ENCODE measurements at regions not wholly inside any gene's neighbourhood (a gene's known extent, or its start where the extent isn't known, plus 50 kb on each side); places are given as distances from the start of the nearest gene placed in this dataset.

DNA sequence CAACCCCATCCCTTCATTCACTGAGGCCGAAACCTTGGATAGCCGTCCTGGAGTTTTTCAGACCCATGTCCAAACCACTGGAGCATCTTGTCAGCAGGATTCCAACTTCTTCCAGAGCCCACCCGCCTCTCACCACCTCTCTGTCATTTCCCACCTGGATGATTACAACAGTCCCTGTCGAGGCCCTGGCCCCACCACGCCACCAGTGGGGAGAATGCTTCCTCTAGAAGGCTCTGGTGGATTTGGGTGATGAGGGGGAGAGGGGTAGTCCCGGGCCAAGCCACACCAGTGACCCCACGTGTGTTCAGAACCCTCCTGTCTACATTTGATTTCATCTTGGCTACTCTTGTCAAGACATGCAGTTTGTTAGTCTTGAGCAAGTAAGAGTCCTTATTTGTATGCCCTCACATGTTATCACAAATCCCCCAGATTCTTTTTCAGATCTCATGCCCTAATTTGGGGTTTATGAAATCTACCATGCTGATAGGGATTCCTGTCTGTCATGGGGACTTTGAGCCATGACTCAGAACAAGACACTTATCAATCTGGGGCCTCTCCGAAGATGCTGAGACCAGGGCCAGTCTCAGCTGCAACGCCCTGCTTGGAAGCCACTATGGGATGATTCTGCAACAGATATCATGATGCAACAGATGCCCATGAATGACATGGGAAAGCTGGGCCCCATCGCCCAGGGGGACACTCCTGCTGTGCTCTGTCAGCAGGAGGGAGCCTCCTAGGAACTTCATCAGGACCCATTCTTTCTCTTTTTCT lies 186.1 kb downstream of the ZFP36L2 start:
- WGBS, 2 donors, result 90 to 94% methylated on average over 10 of the region's 10 CpGs
- no peak overlapping the region for H3K4me3 ChIP-seq
- no peaks in the 10 kb centered on the region for H3K9me3 ChIP-seq
- H3K36me3 ChIP-seq, result no peaks in the 10 kb centered on the region
- no peak for DNase-seq (ENCODE audit: low spot score in 2 of 2)
- TF ChIP-seq EP300 (IDR thresholded peaks at IDR 0.05) (no peak), POLR2A (IDR thresholded peaks at IDR 0.05) (no peak)
- TF ChIP-seq, protein P1, sequence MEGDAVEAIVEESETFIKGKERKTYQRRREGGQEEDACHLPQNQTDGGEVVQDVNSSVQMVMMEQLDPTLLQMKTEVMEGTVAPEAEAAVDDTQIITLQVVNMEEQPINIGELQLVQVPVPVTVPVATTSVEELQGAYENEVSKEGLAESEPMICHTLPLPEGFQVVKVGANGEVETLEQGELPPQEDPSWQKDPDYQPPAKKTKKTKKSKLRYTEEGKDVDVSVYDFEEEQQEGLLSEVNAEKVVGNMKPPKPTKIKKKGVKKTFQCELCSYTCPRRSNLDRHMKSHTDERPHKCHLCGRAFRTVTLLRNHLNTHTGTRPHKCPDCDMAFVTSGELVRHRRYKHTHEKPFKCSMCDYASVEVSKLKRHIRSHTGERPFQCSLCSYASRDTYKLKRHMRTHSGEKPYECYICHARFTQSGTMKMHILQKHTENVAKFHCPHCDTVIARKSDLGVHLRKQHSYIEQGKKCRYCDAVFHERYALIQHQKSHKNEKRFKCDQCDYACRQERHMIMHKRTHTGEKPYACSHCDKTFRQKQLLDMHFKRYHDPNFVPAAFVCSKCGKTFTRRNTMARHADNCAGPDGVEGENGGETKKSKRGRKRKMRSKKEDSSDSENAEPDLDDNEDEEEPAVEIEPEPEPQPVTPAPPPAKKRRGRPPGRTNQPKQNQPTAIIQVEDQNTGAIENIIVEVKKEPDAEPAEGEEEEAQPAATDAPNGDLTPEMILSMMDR (IDR thresholded peaks at IDR 0.05), result no peak
- no peaks in the 10 kb centered on the region for H3K27me3 ChIP-seq
- no peak overlapping the region for H3K27ac ChIP-seq
- peaks cover 0 to 23% (median 0%) of the 10 kb centered on the region in 4 donors for H3K4me1 ChIP-seq

DNA sequence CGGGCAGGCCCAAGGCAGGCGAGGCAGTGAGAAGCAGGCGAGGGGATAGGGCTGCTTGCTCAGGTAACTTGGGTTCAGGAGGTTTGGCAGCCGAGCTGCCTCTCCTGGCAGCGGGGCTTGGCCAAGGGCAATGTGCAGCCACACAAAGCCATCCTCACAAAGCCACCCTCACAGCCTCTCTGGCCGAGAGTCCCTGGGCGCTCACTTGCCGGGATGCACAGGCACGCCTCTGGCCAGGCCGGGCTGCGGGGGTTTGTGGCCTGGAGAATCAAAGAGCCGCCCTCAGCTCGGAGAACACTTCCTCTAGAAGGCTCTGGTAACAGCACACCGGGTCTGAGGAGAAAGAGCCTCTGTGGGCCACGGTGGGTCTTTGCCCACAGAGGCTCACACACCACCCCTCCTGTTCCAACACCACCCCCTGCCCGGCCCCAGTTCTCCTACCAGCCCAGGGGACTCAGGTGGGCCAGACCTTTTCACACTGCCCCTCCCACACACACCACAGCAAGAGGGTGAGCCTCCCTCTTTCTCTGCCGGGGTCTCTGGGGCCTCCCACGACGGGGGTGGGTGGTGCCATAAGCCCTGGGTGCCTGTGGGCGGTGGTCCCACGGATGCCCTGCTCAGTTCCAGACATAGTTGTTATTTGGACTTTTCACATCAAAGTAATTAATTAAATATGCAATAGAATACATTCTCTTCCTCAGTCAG lies 186.9 kb downstream of the ZFP36L2 start:
- no peak overlapping the region for H3K4me3 ChIP-seq
- WGBS, 2 donors, result 70 to 78% methylated on average over 11 to 20 of the region's 21 CpGs
- H3K9me3 ChIP-seq, result no peaks in the 10 kb centered on the region
- H3K36me3 ChIP-seq, result no peaks in the 10 kb centered on the region
- DNase-seq (ENCODE audit: low spot score in 2 of 2), result no peak
- H3K27me3 ChIP-seq, result no peaks in the 10 kb centered on the region
- H3K27ac ChIP-seq, result no peak overlapping the region
- peaks cover 0 to 23% (median 0%) of the 10 kb centered on the region in 4 donors for H3K4me1 ChIP-seq
- no peak for TF ChIP-seq POLR2A (IDR thresholded peaks at IDR 0.05)
- no peak for TF ChIP-seq EP300 (IDR thresholded peaks at IDR 0.05)
- TF ChIP-seq, protein P1 (IDR thresholded peaks at IDR 0.05), result no peak

DNA sequence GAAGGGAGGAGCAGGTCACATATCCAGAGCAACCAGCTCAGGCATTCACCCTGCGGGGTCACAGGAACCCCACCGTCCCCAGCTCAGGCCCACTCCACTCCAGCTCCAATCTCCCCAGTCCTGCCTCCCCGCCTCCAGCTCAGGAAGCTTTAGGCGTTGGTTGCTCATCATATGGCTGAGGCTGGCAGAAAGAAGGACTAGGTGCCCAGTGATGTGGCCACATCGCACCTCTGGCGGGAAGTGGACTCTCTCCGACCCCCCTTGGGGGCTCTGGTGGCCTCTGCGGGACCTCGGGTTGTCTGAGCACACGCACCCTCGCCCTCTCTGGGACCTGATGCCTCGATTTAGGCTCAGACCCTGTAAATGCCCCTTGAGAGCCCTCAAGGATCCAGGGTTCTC lies 187.7 kb downstream of the ZFP36L2 start:
- Histone ChIP-seq H3K27ac (no peak overlapping the region), H3K36me3 (no peaks in the 10 kb centered on the region), H3K4me1 (peaks cover 0 to 17% (median 0%) of the 10 kb centered on the region in 4 donors), H3K27me3 (no peaks in the 10 kb centered on the region), H3K9me3 (no peaks in the 10 kb centered on the region), H3K4me3 (no peak overlapping the region)
- TF ChIP-seq EP300 (IDR thresholded peaks at IDR 0.05), result no peak
- TF ChIP-seq, protein P1 (IDR thresholded peaks at IDR 0.05), result no peak
- TF ChIP-seq POLR2A (IDR thresholded peaks at IDR 0.05), result no peak
- DNase-seq (ENCODE audit: low spot score in 2 of 2), result no peak
- 80 to 88% methylated on average over 12 of the region's 12 CpGs for WGBS, 2 donors

DNA sequence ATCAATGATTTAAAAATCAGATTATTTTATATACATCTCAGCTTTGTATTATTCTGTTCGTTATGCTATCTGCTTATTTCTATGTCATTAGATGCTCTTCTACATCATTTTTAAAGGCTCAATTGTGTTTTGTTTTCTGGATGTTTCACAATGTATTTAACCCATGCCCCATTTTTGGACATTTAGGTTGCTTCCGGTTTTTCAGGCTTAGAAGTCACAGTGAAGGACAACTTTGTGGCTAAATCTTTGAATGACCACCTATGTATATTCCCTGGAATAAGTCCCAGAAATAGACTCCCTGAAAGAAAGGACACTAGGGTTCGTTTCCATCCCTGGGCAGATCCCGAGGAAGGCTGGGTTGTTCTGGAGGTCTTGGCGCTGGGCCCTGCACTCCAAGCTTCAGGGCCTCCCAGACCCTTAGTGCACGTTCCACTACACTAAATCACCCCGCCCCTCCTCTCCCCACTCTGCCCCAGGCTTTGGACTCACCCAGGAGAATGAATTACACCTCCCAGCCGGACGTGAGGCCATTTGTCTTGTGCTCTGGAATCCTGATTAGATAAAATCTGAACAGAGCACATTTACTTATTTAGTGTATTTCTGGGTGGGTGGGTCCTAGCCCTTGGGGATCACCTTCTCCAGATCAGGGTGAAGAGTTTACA lies 188.2 kb downstream of the ZFP36L2 start:
- no peaks in the 10 kb centered on the region for H3K36me3 ChIP-seq
- H3K27me3 ChIP-seq, result no peaks in the 10 kb centered on the region
- H3K4me3 ChIP-seq, result no peak overlapping the region
- 25 to 47% methylated on average over 9 of the region's 9 CpGs for WGBS, 2 donors
- H3K27ac ChIP-seq, result no peak overlapping the region
- no peak for DNase-seq (ENCODE audit: low spot score in 2 of 2)
- TF ChIP-seq, protein P1 (IDR thresholded peaks at IDR 0.05), result no peak
- TF ChIP-seq POLR2A (IDR thresholded peaks at IDR 0.05) (no peak), EP300 (IDR thresholded peaks at IDR 0.05) (no peak)
- no peaks in the 10 kb centered on the region for H3K9me3 ChIP-seq
- H3K4me1 ChIP-seq, result peaks cover 0 to 18% (median 0%) of the 10 kb centered on the region in 4 donors

DNA sequence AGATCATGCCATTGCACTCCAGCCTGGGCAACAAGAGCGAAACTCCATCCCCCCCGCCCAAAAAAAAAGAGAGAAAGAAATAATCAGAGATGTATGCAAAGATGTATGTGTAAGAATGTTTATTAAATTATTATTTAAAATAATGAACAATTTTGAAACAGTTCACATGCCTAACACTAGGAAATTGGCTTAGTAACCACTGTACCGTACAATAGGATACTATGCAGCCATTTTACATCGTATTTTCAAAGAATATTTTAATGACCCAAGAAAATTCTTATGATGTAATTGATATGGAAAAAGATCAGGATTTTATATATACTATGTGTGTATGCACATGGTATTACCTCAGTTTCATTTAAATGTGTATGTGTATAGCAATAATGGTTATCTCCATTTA lies 190.5 kb downstream of the ZFP36L2 start:
- H3K27ac ChIP-seq, result no peak overlapping the region
- no peaks in the 10 kb centered on the region for H3K27me3 ChIP-seq
- no peak for DNase-seq (ENCODE audit: low spot score in 2 of 2)
- no peak for TF ChIP-seq POLR2A (IDR thresholded peaks at IDR 0.05)
- TF ChIP-seq, protein P1 (IDR thresholded peaks at IDR 0.05), result no peak
- no peak for TF ChIP-seq EP300 (IDR thresholded peaks at IDR 0.05)
- no peaks in the 10 kb centered on the region for H3K9me3 ChIP-seq
- peaks cover 4 to 23% (median 10%) of the 10 kb centered on the region in 4 donors for H3K4me1 ChIP-seq
- H3K36me3 ChIP-seq, result no peaks in the 10 kb centered on the region
- WGBS, 2 donors, result 89 to 95% methylated on average over 4 of the region's 4 CpGs
- no peak overlapping the region for H3K4me3 ChIP-seq

Data from tibial nerve (tissue), 4 donors.